HCT116 (cell line): ENCODE measurements at regions not wholly inside any gene's neighbourhood (a gene's known extent, or its start where the extent isn't known, plus 50 kb on each side); places are given as distances from the start of the nearest gene placed in this dataset.

Experiments used
- ATAC-seq: fragments of 200-7000 bp; cut with Tn5 transposase; 2 replicates; pipeline ENCODE4 v1.9.1; 2020; ENCODE audit warnings: mild to moderate bottlenecking, moderate library complexity
- BruUV-seq: library from RNA; stranded (reverse); fragments of 400-500 nt; replicated peaks from 2 replicates; lab custom pipeline; 2021; lab: Mats Ljungman, UMichigan
- CTCF ChIA-PET: fragments of 300-600 bp; sonication (Branson Sonifier 250); formaldehyde crosslinking; loops from one replicate; lab custom pipeline; 2021; ENCODE audit warnings: antibody characterized with exemption; lab: Charles Lee
- POLR2A ChIA-PET: fragments of 300-600, 350-600 bp; sonication (Branson Sonifier 250); formaldehyde crosslinking; loops from one replicate; lab custom pipeline; 2021; ENCODE audit warnings: antibody characterized with exemption; lab: Charles Lee
- RAD21 ChIA-PET, 2 experiments: fragments of 300-600 bp; sonication (Branson Sonifier 250); formaldehyde crosslinking; loops; one replicate each; lab custom pipeline; 2023; ENCODE audit warnings: low total read pairs in 2 of 2; ENCODE audit not compliant: uncharacterized antibody in 2 of 2, unreplicated experiment in 2 of 2, low non-redundant PET in 1 of 2; lab: Charles Lee
- DNase-seq: peaks from one replicate; pipeline ENCODE4 v3.0.0-alpha.2; 2010; ENCODE audit warnings: low read depth, low spot score
- H2AFZ ChIP-seq: fragments of 200-600 bp; shearing (Covaris generic), sonication (generic); 2 replicates; pipeline ENCODE4 v1.6.1; 2017; ENCODE audit warnings: low read depth, mixed run types, mixed read lengths, antibody characterized with exemption, low read length; ENCODE audit not compliant: poor library complexity, severe bottlenecking
- H3K27ac ChIP-seq: 2 replicates; pipeline ENCODE4 v1.5.1; 2012; ENCODE audit warnings: low read depth, low read length
- H3K27me3 ChIP-seq: fragments of 200-600 bp; sonication (generic); 2 replicates; pipeline ENCODE4 v1.6.1; 2016; ENCODE audit warnings: mixed run types, low read length, mixed read lengths; ENCODE audit not compliant: insufficient read depth
- H3K36me3 ChIP-seq, 2 experiments: fragments of 200-500 bp in 1 of 2; fragments of 200-600 bp in 1 of 2; sonication (Bioruptor generic) in 1 of 2; sonication (generic) in 1 of 2; 2 replicates each; pipeline versions ENCODE4 v1.5.1 to v1.6.1; 2014 to 2016; ENCODE audit warnings: low read length in 2 of 2, inconsistent platforms in 1 of 2, mixed read lengths in 1 of 2, mixed run types in 1 of 2; ENCODE audit not compliant: insufficient read depth in 2 of 2, control insufficient read depth in 1 of 2
- H3K4me1 ChIP-seq, 2 experiments: fragments of 200-600 bp in 1 of 2; sonication (generic) in 1 of 2; 2 replicates each; pipeline versions ENCODE4 v1.5.1 to v1.6.1; 2012 to 2017; ENCODE audit warnings: low read length in 2 of 2, inconsistent platforms in 1 of 2, mild to moderate bottlenecking in 1 of 2, mixed read lengths in 1 of 2, mixed run types in 1 of 2, moderate library complexity in 1 of 2; ENCODE audit not compliant: insufficient read depth in 2 of 2, control insufficient read depth in 1 of 2
- H3K4me2 ChIP-seq: fragments of 200-600 bp; sonication (generic); 2 replicates; pipeline ENCODE4 v1.6.1; 2017; ENCODE audit warnings: mixed run types, low read length, mixed read lengths
- H3K4me3 ChIP-seq, 2 experiments: fragments of 200-600 bp in 1 of 2; sonication (generic) in 1 of 2; replicated peaks in 1 of 2; 2 replicates each; pipeline ENCODE4 v1.5.1; 2011 to 2016; ENCODE audit warnings: low read length in 2 of 2, control low read depth in 1 of 2, low read depth in 1 of 2, mild to moderate bottlenecking in 1 of 2, mixed read lengths in 1 of 2, mixed run types in 1 of 2
- H3K79me2 ChIP-seq: fragments of 200-600 bp; sonication (generic); 2 replicates; pipeline ENCODE4 v1.6.1; 2017; ENCODE audit warnings: mild to moderate bottlenecking, mixed run types, low read length, moderate library complexity, mixed read lengths; ENCODE audit not compliant: insufficient read depth
- H3K9ac ChIP-seq: fragments of 200-600 bp; sonication (generic); 2 replicates; pipeline ENCODE4 v1.6.1; 2016; ENCODE audit warnings: low read length, mixed read lengths
- H3K9me2 ChIP-seq: fragments of 200-600 bp; sonication (generic), shearing (Covaris generic); 2 replicates; pipeline ENCODE4 v1.6.1; 2017; ENCODE audit warnings: mixed run types, mild to moderate bottlenecking, moderate library complexity; ENCODE audit not compliant: insufficient read depth
- H3K9me3 ChIP-seq, 2 experiments: fragments of 200-500 bp in 1 of 2; fragments of 200-600 bp in 1 of 2; sonication (Bioruptor generic) in 1 of 2; sonication (generic) in 1 of 2; 2 replicates each; pipeline ENCODE4 v1.6.1; 2014 to 2017; ENCODE audit warnings: low read length in 2 of 2, mixed read lengths in 2 of 2, inconsistent platforms in 1 of 2, low read depth in 1 of 2, mild to moderate bottlenecking in 1 of 2, mixed run types in 1 of 2, moderate library complexity in 1 of 2; ENCODE audit not compliant: control insufficient read depth in 1 of 2, insufficient read depth in 1 of 2
- H4K20me1 ChIP-seq: fragments of 200-600 bp; sonication (generic), shearing (Covaris generic); 2 replicates; pipeline ENCODE4 v1.6.1; 2017; ENCODE audit warnings: mixed run types, mild to moderate bottlenecking, moderate library complexity; ENCODE audit not compliant: insufficient read depth
- CEBPB ChIP-seq: IDR thresholded peaks from 2 replicates; pipeline ENCODE4 v1.6.1; 2012; ENCODE audit warnings: low read depth
- EGR1 ChIP-seq: IDR thresholded peaks from 2 replicates; pipeline ENCODE4 v1.6.1; 2012; ENCODE audit warnings: low read depth
- ELF1 ChIP-seq: IDR thresholded peaks from 2 replicates; pipeline ENCODE4 v1.6.1; 2012; ENCODE audit warnings: low read depth, borderline replicate concordance
- EZH2 ChIP-seq: fragments of 200-600 bp; sonication (generic); IDR thresholded peaks from 2 replicates; pipeline ENCODE4 v1.6.1; 2017; ENCODE audit warnings: antibody characterized with exemption, mixed run types
- EZH2phosphoT487 ChIP-seq: fragments of 200-600 bp; IDR thresholded peaks from 2 replicates; pipeline ENCODE4 v1.6.1; 2018; ENCODE audit warnings: antibody characterized with exemption, borderline replicate concordance
- JUND ChIP-seq: IDR thresholded peaks from 2 replicates; pipeline ENCODE4 v1.6.1; 2012
- MAX ChIP-seq: IDR thresholded peaks from 2 replicates; pipeline ENCODE4 v1.6.1; 2012
- POLR2A ChIP-seq: IDR thresholded peaks from 2 replicates; pipeline ENCODE4 v1.7.0; 2011; ENCODE audit warnings: borderline replicate concordance; ENCODE audit not compliant: insufficient read depth, insufficient read length; ENCODE audit errors: extremely low read depth
- POLR2AphosphoS5 ChIP-seq: IDR thresholded peaks from 2 replicates; pipeline ENCODE4 v1.6.1; 2011; ENCODE audit warnings: mild to moderate bottlenecking, low read depth, low read length, moderate library complexity
- RAD21 ChIP-seq: IDR thresholded peaks from 2 replicates; pipeline ENCODE4 v1.6.1; 2012; ENCODE audit warnings: low read depth, mild to moderate bottlenecking
- SIN3A ChIP-seq: IDR thresholded peaks from 2 replicates; pipeline ENCODE4 v1.6.1; 2012; ENCODE audit warnings: low read depth
- SP1 ChIP-seq: IDR thresholded peaks from 2 replicates; pipeline ENCODE4 v1.6.1; 2012; ENCODE audit warnings: low read depth
- SRF ChIP-seq: IDR thresholded peaks from 2 replicates; pipeline ENCODE4 v1.6.1; 2012; ENCODE audit warnings: low read depth
- TCF7L2 ChIP-seq: IDR thresholded peaks from 2 replicates; pipeline ENCODE4 v1.7.0; 2011; ENCODE audit warnings: borderline replicate concordance, inconsistent platforms; ENCODE audit not compliant: insufficient read depth, insufficient read length; ENCODE audit errors: extremely low read depth
- ZFX ChIP-seq: fragments of 450-650 bp; IDR thresholded peaks from 2 replicates; pipeline ENCODE4 v1.6.1; 2017
- ZNF274 ChIP-seq: fragments of 200-500 bp; sonication (Bioruptor generic); IDR thresholded peaks from 2 replicates; pipeline ENCODE4 v1.6.1; 2014; ENCODE audit warnings: mild to moderate bottlenecking, low read depth, low read length, inconsistent platforms
- intact Hi-C: fragments of 100-400 bp; cut with micrococcal nuclease; formaldehyde crosslinking; loops from 2 replicates; pipeline ENCODE4 v1.10.0; 2022
- TF ChIP-seq, protein P1 (sequence below): IDR thresholded peaks from 2 replicates; pipeline ENCODE4 v1.6.1; 2012
- TF ChIP-seq, protein P2 (sequence below): IDR thresholded peaks from 2 replicates; pipeline ENCODE4 v1.6.1; 2011; ENCODE audit warnings: mild to moderate bottlenecking, low read length, moderate library complexity; ENCODE audit not compliant: insufficient replicate concordance; ENCODE audit errors: extremely low read depth

DNA sequence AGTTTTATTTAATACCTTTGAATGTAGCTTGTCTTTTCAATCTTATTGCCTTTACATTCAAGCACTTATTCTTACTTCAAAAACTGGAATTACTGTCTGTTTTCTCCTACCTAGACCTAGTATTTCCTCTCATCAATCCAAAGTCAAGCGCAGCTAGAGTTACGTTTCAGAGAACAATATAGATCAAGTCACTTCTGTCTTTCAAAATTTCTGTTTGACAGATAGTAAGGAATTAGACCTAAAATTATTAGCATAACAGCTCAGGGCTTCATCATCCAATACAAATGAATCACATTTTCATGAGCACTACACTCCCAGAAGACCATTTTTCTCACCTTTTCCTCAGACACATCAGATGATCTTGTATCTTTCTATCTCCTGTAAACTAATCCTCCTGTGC is 170.6 kb downstream of the CCDC59 start:
- Histone ChIP-seq H3K4me3 (no peak overlapping the region), H3K4me1 (no peaks in the 10 kb centered on the region), H3K36me3 (no peaks in the 10 kb centered on the region), H3K9me3 (no peaks in the 10 kb centered on the region), H3K79me2 (no peaks in the 10 kb centered on the region), H3K27ac (no peak overlapping the region), H4K20me1 (no peaks in the 10 kb centered on the region), H3K9ac (no peak overlapping the region), H3K9me2 (0 out of 2 replicates have a peak, but pooled peaks cover 5% of the 10 kb centered on the region), H2AFZ (no peak overlapping the region), H3K27me3 (no peaks in the 10 kb centered on the region), H3K4me2 (no peak overlapping the region)
- DNase-seq: no peak
- POLR2A ChIA-PET: no interaction called here
- TF ChIP-seq TCF7L2 (no peak), SRF (no peak), EZH2 (no peak), MAX (no peak), POLR2AphosphoS5 (no peak)
- intact Hi-C loops: no loop called here
- no TSS peak for BruUV-seq
- RAD21 ChIA-PET: no interaction called here
- CTCF ChIA-PET: no interaction called here
- no peak for ATAC-seq

- ChIA-PET CTCF (no interaction called here), POLR2A (no interaction called here), RAD21 (no interaction called here)
- no peak overlapping the region for H3K27ac ChIP-seq
- no peaks in the 10 kb centered on the region for H4K20me1 ChIP-seq
- intact Hi-C loops: no loop called here
- no peaks in the 10 kb centered on the region for H3K79me2 ChIP-seq
- no peaks in the 10 kb centered on the region for H3K4me1 ChIP-seq
- H3K4me2 ChIP-seq: no peak overlapping the region
- no peaks in the 10 kb centered on the region for H3K27me3 ChIP-seq
- H3K9me3 ChIP-seq: no peaks in the 10 kb centered on the region
- DNase-seq (no peak), ATAC-seq (no peak)
- H2AFZ ChIP-seq: no peak overlapping the region
- no TSS peak for BruUV-seq
- TF ChIP-seq, protein P1, sequence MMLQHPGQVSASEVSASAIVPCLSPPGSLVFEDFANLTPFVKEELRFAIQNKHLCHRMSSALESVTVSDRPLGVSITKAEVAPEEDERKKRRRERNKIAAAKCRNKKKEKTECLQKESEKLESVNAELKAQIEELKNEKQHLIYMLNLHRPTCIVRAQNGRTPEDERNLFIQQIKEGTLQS: no peak
- no peak for TF ChIP-seq EGR1
- TF ChIP-seq SIN3A: no peak
- TF ChIP-seq CEBPB: no peak
- no peak for TF ChIP-seq ZNF274
- no peak for TF ChIP-seq SP1
- no peak for TF ChIP-seq ZFX
- TF ChIP-seq RAD21: no peak
- TF ChIP-seq JUND: no peak
- no peak for TF ChIP-seq EZH2phosphoT487
- no peak for TF ChIP-seq EZH2
- TF ChIP-seq POLR2A: no peak
- TF ChIP-seq ELF1: no peak
- no peak for TF ChIP-seq MAX
- TF ChIP-seq, protein P2, sequence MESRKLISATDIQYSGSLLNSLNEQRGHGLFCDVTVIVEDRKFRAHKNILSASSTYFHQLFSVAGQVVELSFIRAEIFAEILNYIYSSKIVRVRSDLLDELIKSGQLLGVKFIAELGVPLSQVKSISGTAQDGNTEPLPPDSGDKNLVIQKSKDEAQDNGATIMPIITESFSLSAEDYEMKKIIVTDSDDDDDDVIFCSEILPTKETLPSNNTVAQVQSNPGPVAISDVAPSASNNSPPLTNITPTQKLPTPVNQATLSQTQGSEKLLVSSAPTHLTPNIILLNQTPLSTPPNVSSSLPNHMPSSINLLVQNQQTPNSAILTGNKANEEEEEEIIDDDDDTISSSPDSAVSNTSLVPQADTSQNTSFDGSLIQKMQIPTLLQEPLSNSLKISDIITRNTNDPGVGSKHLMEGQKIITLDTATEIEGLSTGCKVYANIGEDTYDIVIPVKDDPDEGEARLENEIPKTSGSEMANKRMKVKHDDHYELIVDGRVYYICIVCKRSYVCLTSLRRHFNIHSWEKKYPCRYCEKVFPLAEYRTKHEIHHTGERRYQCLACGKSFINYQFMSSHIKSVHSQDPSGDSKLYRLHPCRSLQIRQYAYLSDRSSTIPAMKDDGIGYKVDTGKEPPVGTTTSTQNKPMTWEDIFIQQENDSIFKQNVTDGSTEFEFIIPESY: no peak
- H3K36me3 ChIP-seq: no peaks in the 10 kb centered on the region
- no peak overlapping the region for H3K4me3 ChIP-seq
- H3K9ac ChIP-seq: no peak overlapping the region
- H3K9me2 ChIP-seq: 0 out of 2 replicates have a peak, but pooled peaks cover 5% of the 10 kb centered on the region
These were observed 171.2 kb downstream of the CCDC59 start for GRCh38 chr12:82187011-82187410.
